IMR-90 (cell line): ENCODE measurements at regions not wholly inside any gene's neighbourhood (a gene's known extent, or its start where the extent isn't known, plus 50 kb on each side); places are given as distances from the start of the nearest gene placed in this dataset.

ENCODE experiments used
- ATAC-seq: fragments of 200-7000 bp; cut with Tn5 transposase; 2 replicates; pipeline ENCODE4 v1.9.1; 2020; ENCODE audit warnings: low read depth, mild to moderate bottlenecking, moderate library complexity
- BruUV-seq: library from RNA; stranded (reverse); fragments of 400-500 nt; replicated peaks from 2 replicates; lab custom pipeline; 2021; lab: Mats Ljungman, UMichigan
- CTCF ChIA-PET: fragments of 300-600 bp; formaldehyde crosslinking; extraction: SDS; loops from one replicate; lab custom pipeline; 2021; ENCODE audit warnings: antibody characterized with exemption; lab: Yijun Ruan, JAX
- POLR2A ChIA-PET: fragments of 300-600 bp; sonication (Branson Sonifier 250); formaldehyde crosslinking; loops from one replicate; lab custom pipeline; 2022; ENCODE audit warnings: antibody characterized with exemption; ENCODE audit not compliant: unreplicated experiment; lab: Charles Lee
- DNase-seq: peaks from one replicate; pipeline ENCODE4 v3.0.0; 2013
- H2AFZ ChIP-seq: replicated peaks from 2 replicates; pipeline ENCODE3; 2013; ENCODE audit warnings: low read length, mild to moderate bottlenecking; ENCODE audit not compliant: poor library complexity
- H2AK5ac ChIP-seq: 2 replicates; pipeline ENCODE4 v1.6.1; 2013; ENCODE audit warnings: low read depth, low read length, inconsistent platforms
- H2AK9ac ChIP-seq: replicated peaks from 2 replicates; pipeline ENCODE3; 2013; ENCODE audit warnings: mild to moderate bottlenecking, low read depth, low read length, moderate library complexity; ENCODE audit not compliant: poor library complexity
- H2BK120ac ChIP-seq: 2 replicates; pipeline ENCODE4 v1.6.1; 2013; ENCODE audit warnings: low read depth, low read length, inconsistent platforms
- H2BK15ac ChIP-seq: 3 replicates; pipeline ENCODE4 v1.6.1; 2013; ENCODE audit warnings: low read depth, low read length, inconsistent platforms
- H2BK20ac ChIP-seq: 2 replicates; pipeline ENCODE4 v1.6.1; 2013; ENCODE audit warnings: low read depth, mild to moderate bottlenecking, inconsistent platforms, low read length, moderate library complexity
- H2BK5ac ChIP-seq: 2 replicates; pipeline ENCODE4 v1.6.1; 2013; ENCODE audit warnings: mild to moderate bottlenecking, low read depth, low read length, inconsistent platforms; ENCODE audit not compliant: poor library complexity, severe bottlenecking
- H3K14ac ChIP-seq: replicated peaks from 2 replicates; pipeline ENCODE4 v1.6.1; 2013; ENCODE audit warnings: low read depth, low read length, inconsistent platforms
- H3K18ac ChIP-seq: 2 replicates; pipeline ENCODE4 v1.6.1; 2013; ENCODE audit warnings: low read depth, low read length, control low read depth
- H3K23ac ChIP-seq: 2 replicates; pipeline ENCODE4 v1.6.1; 2013; ENCODE audit warnings: low read depth, low read length, inconsistent platforms
- H3K27ac ChIP-seq: 2 replicates; pipeline ENCODE4 v1.5.1; 2013; ENCODE audit warnings: mild to moderate bottlenecking, control low read depth, low read length; ENCODE audit not compliant: insufficient read depth
- H3K27me3 ChIP-seq: 2 replicates; pipeline ENCODE4 v1.6.1; 2013; ENCODE audit warnings: low read length; ENCODE audit not compliant: control insufficient read depth, insufficient read depth
- H3K36me3 ChIP-seq: 2 replicates; pipeline ENCODE4 v1.6.1; 2013; ENCODE audit warnings: low read length, mixed read lengths; ENCODE audit not compliant: control insufficient read depth, insufficient read depth
- H3K4ac ChIP-seq: 2 replicates; pipeline ENCODE4 v1.6.1; 2013; ENCODE audit warnings: low read depth, low read length, inconsistent platforms
- H3K4me1 ChIP-seq: 2 replicates; pipeline ENCODE4 v1.6.1; 2013; ENCODE audit warnings: low read length, mixed read lengths; ENCODE audit not compliant: control insufficient read depth, insufficient read depth
- H3K4me2 ChIP-seq: 2 replicates; pipeline ENCODE4 v1.6.1; 2013; ENCODE audit warnings: low read depth, mild to moderate bottlenecking, control low read depth, low read length, moderate library complexity
- H3K4me3 ChIP-seq: 2 replicates; pipeline ENCODE4 v1.5.1; 2013; ENCODE audit warnings: low read depth, mild to moderate bottlenecking, control low read depth, low read length, moderate library complexity; ENCODE audit not compliant: insufficient read depth
- H3K56ac ChIP-seq: 2 replicates; pipeline ENCODE4 v1.6.1; 2013; ENCODE audit warnings: low read length, inconsistent platforms; ENCODE audit not compliant: insufficient read depth; ENCODE audit errors: extremely low read depth
- H3K79me1 ChIP-seq, 2 experiments: 2 replicates each; pipeline ENCODE4 v1.6.1; 2013; ENCODE audit warnings: low read length in 2 of 2, inconsistent platforms in 1 of 2, low read depth in 1 of 2
- H3K9ac ChIP-seq: 2 replicates; pipeline ENCODE4 v1.6.1; 2013; ENCODE audit warnings: low read depth, low read length, control low read depth
- H3K9me1 ChIP-seq: 2 replicates; pipeline ENCODE4 v1.6.1; 2013; ENCODE audit warnings: low read length, inconsistent platforms; ENCODE audit not compliant: insufficient read depth
- H3K9me3 ChIP-seq: 2 replicates; pipeline ENCODE4 v1.6.1; 2013; ENCODE audit warnings: low read length; ENCODE audit not compliant: control insufficient read depth, insufficient read depth
- H4K20me1 ChIP-seq: 2 replicates; pipeline ENCODE4 v1.6.1; 2013; ENCODE audit warnings: low read length, inconsistent platforms; ENCODE audit not compliant: insufficient read depth
- H4K5ac ChIP-seq: 2 replicates; pipeline ENCODE4 v1.6.1; 2013; ENCODE audit warnings: mild to moderate bottlenecking, low read depth, low read length, control low read depth
- H4K8ac ChIP-seq, 2 experiments: 2 replicates each; pipeline ENCODE4 v1.6.1; 2013; ENCODE audit warnings: low read depth in 2 of 2, low read length in 2 of 2, control low read depth in 1 of 2, inconsistent platforms in 1 of 2
- H4K91ac ChIP-seq: 2 replicates; pipeline ENCODE4 v1.6.1; 2013; ENCODE audit warnings: low read depth, low read length, inconsistent platforms; ENCODE audit not compliant: insufficient read depth
- CEBPB ChIP-seq: IDR thresholded peaks from 2 replicates; pipeline ENCODE4 v1.6.1; 2012; ENCODE audit warnings: low read depth, low read length, improper control_type of control experiment
- CHD1 ChIP-seq: IDR thresholded peaks from 2 replicates; pipeline ENCODE4 v1.6.1; 2012; ENCODE audit warnings: low read depth, low read length, improper control_type of control experiment
- NFE2L2 ChIP-seq: fragments of 150-350 bp; IDR thresholded peaks from 2 replicates; pipeline ENCODE4 v1.6.1; 2016; ENCODE audit warnings: low read depth, mild to moderate bottlenecking, low read length
- WGBS, 2 experiments: methylation state at CpG; one replicate each; pipeline versions ENCODE4 v1.1.5 to v1.1.7; 2013; ENCODE audit warnings: missing lambda C conversion rate in 2 of 2; ENCODE audit not compliant: insufficient read length in 1 of 2; ENCODE audit errors: extremely low coverage in 2 of 2; 5-methylcytosine and 5-hydroxymethylcytosine counted together
- dilution Hi-C: fragments of 300-500 bp; cut with HindIII; formaldehyde crosslinking; loops from one replicate; pipeline ENCODE4 v1.14.3; 2018; ENCODE audit warnings: low sequenced_read_pairs; ENCODE audit not compliant: unreplicated experiment
- in situ Hi-C: fragments of 300-500 bp; cut with MboI; formaldehyde crosslinking; loops from 3 replicates; pipeline ENCODE4 v1.14.3; 2019; ENCODE audit warnings: low sequenced_read_pairs, inconsistent platforms, mixed read lengths
- intact Hi-C: fragments of 100-400 bp; cut with micrococcal nuclease; formaldehyde crosslinking; loops from 2 replicates; pipeline ENCODE4 v1.10.0; 2022

DNA sequence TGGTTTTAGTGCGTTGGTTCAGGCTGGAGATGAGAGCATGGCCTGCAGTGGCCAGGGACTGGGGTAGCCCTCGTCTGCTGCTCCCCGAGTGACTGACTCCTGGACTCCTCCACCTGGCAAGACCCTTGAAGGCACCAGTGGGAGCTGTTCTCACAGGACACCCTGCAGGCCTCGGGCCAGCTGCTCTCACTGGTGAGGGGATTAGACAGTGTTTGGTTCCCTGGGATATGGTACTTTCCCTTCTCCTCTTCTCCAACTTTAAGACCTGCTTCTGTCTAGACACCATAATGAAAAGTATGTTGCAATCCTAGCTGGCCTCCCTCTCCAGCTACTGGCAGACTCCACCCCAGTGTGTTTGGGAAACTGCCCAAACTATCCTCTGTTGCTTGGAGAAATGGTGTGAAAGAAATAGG, 168.8 kb upstream of the CADM1 start:
- Histone ChIP-seq H3K9ac (no peak overlapping the region), H2AK5ac (0 out of 2 replicates have a peak overlapping the region, but pooled peaks have one; percentile 20), H3K9me1 (peaks cover 20% of the 10 kb centered on the region), H3K79me1 (no peaks in the 10 kb centered on the region; a peak in 1 of 4 replicates), H3K27me3 (no peaks in the 10 kb centered on the region), H2BK15ac (no peak overlapping the region), H2AK9ac (no peak overlapping the region), H2BK120ac (no peak overlapping the region), H4K91ac (no peak overlapping the region), H3K4me2 (no peak overlapping the region), H3K27ac (no peak overlapping the region), H4K8ac (no peak overlapping the region; a peak in 1 of 4 replicates), H4K5ac (no peak overlapping the region), H3K23ac (no peak overlapping the region), H3K4ac (peak overlapping the region; percentile 36; the same call in 1 of the 2 replicates), H2BK5ac (no peak overlapping the region), H3K14ac (no peak overlapping the region), H3K4me1 (peaks cover 21% of the 10 kb centered on the region), H3K9me3 (no peaks in the 10 kb centered on the region), H3K36me3 (no peaks in the 10 kb centered on the region), H3K56ac (no peak overlapping the region), H2BK20ac (no peak overlapping the region; the same call in 1 of the 2 replicates), H3K18ac (no peak overlapping the region), H4K20me1 (no peaks in the 10 kb centered on the region), H2AFZ (no peak overlapping the region), H3K4me3 (no peak overlapping the region)
- DNase-seq (peak; percentile 73), ATAC-seq (peak; percentile 34; the same call in 1 of the 2 replicates)
- TF ChIP-seq NFE2L2 = no peak
- TF ChIP-seq CEBPB = peak; percentile 96
- no peak for TF ChIP-seq CHD1
- CTCF ChIA-PET = no interaction called here
- no TSS peak for BruUV-seq
- in situ Hi-C loops = no loop called here
- intact Hi-C loops = loop anchor here (10.0 kb wide), 1 partner anchor 338 kb away; no protein-coding TSS in a partner anchor
- POLR2A ChIA-PET = no interaction called here
- dilution Hi-C loops = no loop called here
- no CpG with 5 or more reads among the region's 4 CpGs for WGBS, 2 experiments
